ENCODE measurements at regions not wholly inside any gene's neighbourhood (a gene's known extent, or its start where the extent isn't known, plus 50 kb on each side); places are given as distances from the start of the nearest gene placed in this dataset.

GRCh38 chr9:104263942-104264341, 169.8 kb downstream of the SMC2 start:
- no peak for TF ChIP-seq CTCF (conservative IDR thresholded peaks at IDR 0.05)
- H3K27ac Mint-ChIP-seq, result no peak overlapping the region; a peak in 1 of 7 replicates
- H2BK5ac ChIP-seq (ENCODE audit: insufficient read length, low read length), result no peak overlapping the region
- H3K4ac ChIP-seq (ENCODE audit: low read depth, low read length), result no peak overlapping the region
- no peak overlapping the region for H2BK12ac ChIP-seq (ENCODE audit: insufficient read length, low read depth, low read length)
- H3K79me2 ChIP-seq (ENCODE audit: insufficient read depth, low read length), result no peaks in the 10 kb centered on the region
- no peak overlapping the region for H4K91ac ChIP-seq (ENCODE audit: insufficient read length, low read depth, low read length)
- H3K23me2 ChIP-seq (ENCODE audit: insufficient read length, low read depth, low read length, poor library complexity, severe bottlenecking), result no peaks in the 10 kb centered on the region
- H3K56ac ChIP-seq (ENCODE audit: insufficient read length, low read depth, low read length), result no peak overlapping the region
- no peak overlapping the region for H3K27ac ChIP-seq (ENCODE audit: insufficient read length, low read depth, low read length)
- no peak overlapping the region for H3T11ph ChIP-seq (ENCODE audit: low read length)
- H3K36me3 Mint-ChIP-seq (ENCODE audit: insufficient read depth in 1 of 3, low read depth in 3 of 3), result peaks cover 0 to 3% (median 0%) of the 10 kb centered on the region in 3 experiments; a peak in 2 of 7 replicates
- no peak for DNase-seq
- no peak overlapping the region for H2BK15ac ChIP-seq (ENCODE audit: low read depth, low read length)
- peaks cover 4% of the 10 kb centered on the region; the same call in 1 of the 2 replicates for H3K4me1 ChIP-seq (ENCODE audit: insufficient read depth, low read length)
- H3K4me3 Mint-ChIP-seq, result no peak overlapping the region
- no peak overlapping the region for H3K18ac ChIP-seq (ENCODE audit: insufficient read length, low read depth, low read length)
- H4K8ac ChIP-seq (replicated peaks; ENCODE audit: insufficient read length, low read depth, low read length), result no peak overlapping the region
- no peak overlapping the region for H3K14ac ChIP-seq (ENCODE audit: insufficient read depth, low read length)
- H3K9ac ChIP-seq (ENCODE audit: extremely low read depth, insufficient read length, low read length), result no peak overlapping the region
- no peaks in the 10 kb centered on the region for H3K27me3 ChIP-seq (ENCODE audit: insufficient read depth, low read length)
- WGBS (ENCODE audit: extremely low coverage, insufficient read length, low lambda C conversion rate), result no CpG with 5 or more reads among the region's 2 CpGs
- H4K5ac ChIP-seq (ENCODE audit: insufficient read length, low read depth, low read length), result no peak overlapping the region
- H2AFZ ChIP-seq (ENCODE audit: low read length), result no peak overlapping the region
- no peak overlapping the region for H2BK120ac ChIP-seq (ENCODE audit: low read depth, low read length, poor library complexity, severe bottlenecking)
- peaks cover 0 to 3% of the 10 kb centered on the region in 2 experiments; a peak in 2 of 5 replicates for H3K9me3 Mint-ChIP-seq
- no peak overlapping the region for H3K23ac ChIP-seq (ENCODE audit: insufficient read length, low read depth, low read length)
- no peaks in the 10 kb centered on the region for H3K27me3 Mint-ChIP-seq (ENCODE audit: low read depth)
- no peaks in the 10 kb centered on the region for H3K79me1 ChIP-seq (ENCODE audit: insufficient read depth, low read depth, low read length, poor library complexity, severe bottlenecking)
- H2BK20ac ChIP-seq (ENCODE audit: low read depth, low read length, poor library complexity, severe bottlenecking), result no peak overlapping the region
- no peak overlapping the region for H2AK5ac ChIP-seq (ENCODE audit: insufficient read length, low read length)
- no peak overlapping the region for H3K4me2 ChIP-seq (ENCODE audit: insufficient read depth, insufficient read length, low read length)
- no peaks in the 10 kb centered on the region for H3K9me3 ChIP-seq (ENCODE audit: control insufficient read depth, low read depth, low read length)
- H4K20me1 ChIP-seq (ENCODE audit: control insufficient read depth, insufficient read depth, insufficient read length), result no peaks in the 10 kb centered on the region
- H3K4me1 Mint-ChIP-seq, result peaks cover 33 to 44% of the 10 kb centered on the region in 2 experiments

Measured in H9 (cell line).